SJSA1 (cell line): ENCODE measurements at regions not wholly inside any gene's neighbourhood (a gene's known extent, or its start where the extent isn't known, plus 50 kb on each side); places are given as distances from the start of the nearest gene placed in this dataset.
"Not testable (repeated sequence)": the region's sequence is repeated elsewhere in the genome, so short reads cannot be mapped to it uniquely, and the experiment has no call there.

ENCODE experiments used
- DNase-seq, 2 experiments: peaks; one replicate each; pipeline ENCODE4 v3.0.0-alpha.2; 2015 to 2020; ENCODE audit warnings: low spot score in 2 of 2, low read depth in 1 of 2
- H3K27ac ChIP-seq: fragments of 250-450 bp; sonication (Bioruptor Pico); 2 replicates; pipeline ENCODE4 v1.5.1; 2020; ENCODE audit warnings: mild to moderate bottlenecking, moderate library complexity
- H3K27me3 ChIP-seq: fragments of 250-450 bp; sonication (Bioruptor Pico); replicated peaks from 2 replicates; pipeline ENCODE4 v1.5.1; 2020; ENCODE audit warnings: mild to moderate bottlenecking, moderate library complexity
- H3K36me3 ChIP-seq: fragments of 250-450 bp; sonication (Bioruptor Pico); 2 replicates; pipeline ENCODE4 v1.5.1; 2020; ENCODE audit warnings: mild to moderate bottlenecking
- H3K4me1 ChIP-seq: fragments of 250-450 bp; sonication (Bioruptor Pico); replicated peaks from 2 replicates; pipeline ENCODE4 v1.6.1; 2021; ENCODE audit warnings: mild to moderate bottlenecking
- H3K4me3 ChIP-seq: fragments of 250-450 bp; sonication (Bioruptor Pico); 2 replicates; pipeline ENCODE4 v1.5.1; 2020; ENCODE audit warnings: mild to moderate bottlenecking
- H3K9me3 ChIP-seq: fragments of 250-450 bp; sonication (Bioruptor Pico); replicated peaks from 2 replicates; pipeline ENCODE4 v1.5.1; 2020; ENCODE audit warnings: mild to moderate bottlenecking

DNA sequence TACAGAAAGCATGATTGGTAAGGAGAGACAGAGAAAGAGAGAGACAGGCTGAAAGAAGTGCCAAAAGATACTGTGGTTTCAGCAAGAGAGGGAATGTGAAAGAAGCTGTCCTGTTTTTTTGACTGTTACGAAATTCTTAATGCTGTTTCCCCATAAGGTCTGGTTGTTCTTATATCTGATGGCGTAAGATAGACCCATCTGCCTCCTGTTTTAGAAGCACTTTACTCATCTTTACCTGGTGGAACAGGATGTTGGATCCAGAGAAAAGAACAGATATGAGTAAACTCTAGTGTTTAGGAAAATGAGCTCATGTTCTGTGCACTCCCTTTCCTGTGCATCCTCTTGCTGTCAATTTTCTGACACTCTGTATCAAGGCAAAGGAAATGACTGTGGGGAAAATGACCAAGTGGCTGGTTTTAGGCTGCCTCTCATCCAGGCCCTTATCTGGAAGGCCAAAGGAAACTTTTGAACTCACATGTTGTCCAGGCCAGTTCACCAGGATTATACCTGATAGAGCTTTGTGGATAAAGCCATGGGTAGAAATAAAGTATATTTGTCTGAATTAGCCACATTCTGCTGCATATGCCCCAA, 311.7 kb upstream of the HTR2C start:
- H3K27me3 ChIP-seq, result no peaks in the 10 kb centered on the region
- no peaks in the 10 kb centered on the region for H3K9me3 ChIP-seq
- H3K4me3 ChIP-seq, result no peak overlapping the region
- DNase-seq, result no peak
- H3K36me3 ChIP-seq, result no peaks in the 10 kb centered on the region
- H3K4me1 ChIP-seq, result no peaks in the 10 kb centered on the region
- no peak overlapping the region for H3K27ac ChIP-seq

DNA sequence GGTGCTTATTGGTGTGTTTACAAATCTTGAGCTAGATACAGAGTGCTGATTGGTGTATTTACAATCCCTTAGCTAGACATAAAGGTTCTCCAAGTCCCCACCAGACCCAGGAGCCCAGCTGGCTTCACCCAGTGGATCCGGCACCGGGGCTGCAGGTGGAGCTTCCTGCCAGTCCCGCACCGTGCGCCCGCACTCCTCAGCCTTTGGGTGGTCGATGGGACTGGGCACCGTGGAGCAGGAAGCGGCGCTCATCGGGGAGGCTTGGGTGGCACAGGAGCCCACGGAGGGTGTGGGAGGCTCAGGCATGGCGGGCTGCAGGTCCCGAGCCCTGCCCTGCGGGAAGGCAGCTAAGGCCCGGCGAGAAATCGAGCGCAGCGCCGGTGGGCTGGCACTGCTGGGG, 313.5 kb upstream of the HTR2C start:
- H3K4me3 ChIP-seq, H3K27ac ChIP-seq, DNase-seq, H3K9me3 ChIP-seq, H3K27me3 ChIP-seq, H3K4me1 ChIP-seq, H3K36me3 ChIP-seq: not testable (repeated sequence)

DNA sequence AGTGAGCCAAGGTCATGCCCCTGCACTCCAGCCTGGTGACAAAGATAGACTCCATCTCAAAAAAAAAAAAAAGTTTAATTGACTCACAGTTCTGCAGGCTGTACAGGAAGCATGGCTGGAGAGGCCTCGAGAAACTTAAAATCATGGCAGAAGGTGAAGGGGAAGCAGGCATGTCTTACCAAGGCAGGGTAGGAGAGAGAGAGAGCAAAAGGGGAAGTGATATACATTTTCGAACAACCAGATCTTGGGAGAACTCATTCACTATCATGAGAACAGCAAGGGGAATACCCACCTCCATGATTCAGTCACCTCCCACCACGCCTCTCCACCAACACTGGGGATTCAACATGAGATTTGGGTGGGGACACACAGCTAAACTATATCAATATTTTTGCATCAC, 315.2 kb upstream of the HTR2C start:
- Histone ChIP-seq H3K4me1 (no peaks in the 10 kb centered on the region), H3K9me3 (no peaks in the 10 kb centered on the region), H3K27ac (no peak overlapping the region), H3K4me3 (no peak overlapping the region), H3K27me3 (no peaks in the 10 kb centered on the region), H3K36me3 (no peaks in the 10 kb centered on the region)
- no peak for DNase-seq

DNA sequence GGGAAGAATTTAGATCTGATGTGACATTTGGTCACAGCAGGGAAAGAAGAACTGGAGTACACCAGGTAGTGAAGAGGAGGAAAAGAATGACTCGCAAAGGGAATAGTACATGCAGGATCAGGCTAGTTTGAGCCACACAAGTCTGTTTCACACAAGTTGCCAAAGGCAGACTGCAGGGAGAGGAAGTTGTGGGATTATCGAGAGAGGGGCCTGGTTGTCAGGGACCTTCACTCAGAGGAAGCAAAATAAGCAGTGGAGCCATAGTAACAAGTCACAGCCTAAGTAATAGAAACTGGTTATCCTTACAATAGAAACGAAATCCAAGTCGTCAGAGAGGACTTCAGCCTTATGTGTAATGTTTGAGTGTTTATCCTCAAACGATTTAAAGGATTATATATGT, 316.7 kb upstream of the HTR2C start:
- DNase-seq, result no peak
- no peaks in the 10 kb centered on the region for H3K27me3 ChIP-seq
- H3K9me3 ChIP-seq, result no peaks in the 10 kb centered on the region
- no peaks in the 10 kb centered on the region for H3K4me1 ChIP-seq
- H3K4me3 ChIP-seq, result no peak overlapping the region
- no peaks in the 10 kb centered on the region for H3K36me3 ChIP-seq
- no peak overlapping the region for H3K27ac ChIP-seq

DNA sequence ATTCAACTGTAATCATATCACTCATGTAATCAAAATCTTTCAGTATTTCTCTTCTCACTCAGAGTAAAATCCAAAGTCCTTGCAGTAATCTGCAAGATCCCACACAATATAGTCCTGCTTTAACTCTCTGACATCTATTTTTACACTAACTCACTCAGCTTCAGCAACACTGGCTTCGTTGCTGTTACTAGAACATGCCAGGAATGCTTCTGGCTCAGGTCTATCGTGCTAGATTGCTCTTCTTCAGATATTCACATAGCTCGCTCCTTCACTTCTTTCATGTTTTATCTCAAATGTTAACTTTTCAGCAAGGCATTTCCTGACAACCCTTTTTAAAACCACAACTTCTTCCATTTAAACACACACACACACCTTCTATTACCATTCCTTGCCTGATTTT, 331.7 kb upstream of the HTR2C start:
- no peak for DNase-seq
- H3K4me1 ChIP-seq, result no peaks in the 10 kb centered on the region
- H3K27me3 ChIP-seq, result no peaks in the 10 kb centered on the region
- H3K36me3 ChIP-seq, result no peaks in the 10 kb centered on the region
- no peak overlapping the region for H3K27ac ChIP-seq
- no peak overlapping the region for H3K4me3 ChIP-seq
- no peaks in the 10 kb centered on the region for H3K9me3 ChIP-seq

DNA sequence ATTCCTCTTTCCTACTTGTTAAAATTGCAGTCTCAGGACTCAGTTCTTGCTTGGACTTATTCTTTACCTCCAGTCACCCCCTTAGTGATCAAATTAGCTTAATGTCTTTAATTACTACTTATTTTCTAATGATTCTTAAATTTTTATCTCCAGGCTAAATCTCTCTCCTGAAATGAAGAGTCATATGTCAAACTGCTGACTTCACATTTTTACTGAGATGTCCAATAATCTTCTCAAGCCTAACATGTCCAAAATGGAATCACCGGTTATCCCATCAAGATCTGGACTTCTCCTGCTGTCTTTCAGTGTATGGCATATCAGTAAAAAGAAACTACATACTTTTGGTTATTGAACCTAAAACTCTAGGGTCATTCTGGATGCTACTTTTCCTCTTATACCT, 332.3 kb upstream of the HTR2C start:
- H3K36me3 ChIP-seq, result no peaks in the 10 kb centered on the region
- H3K27ac ChIP-seq, result no peak overlapping the region
- DNase-seq, result no peak
- H3K4me3 ChIP-seq, result no peak overlapping the region
- no peaks in the 10 kb centered on the region for H3K9me3 ChIP-seq
- H3K27me3 ChIP-seq, result no peaks in the 10 kb centered on the region
- no peaks in the 10 kb centered on the region for H3K4me1 ChIP-seq

DNA sequence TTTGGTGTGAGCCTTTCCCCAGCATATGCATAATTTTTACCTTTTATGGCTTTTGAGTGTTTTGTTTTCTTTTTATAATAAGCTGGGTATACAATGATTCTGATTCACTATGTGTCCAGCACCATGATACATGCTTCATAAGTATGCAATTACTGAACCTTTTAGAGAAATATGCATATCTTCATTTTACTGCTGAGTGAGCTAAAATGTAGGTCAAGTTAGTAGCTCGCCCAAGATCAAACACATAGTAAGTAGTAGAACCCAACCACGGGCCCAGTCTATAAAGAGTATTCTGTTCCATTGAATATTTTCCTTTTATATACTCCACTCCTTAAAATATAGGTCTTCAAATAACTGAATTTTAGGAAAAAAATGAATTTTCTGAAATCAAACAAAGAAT, 362.4 kb upstream of the HTR2C start:
- Histone ChIP-seq H3K36me3 (no peaks in the 10 kb centered on the region), H3K4me3 (no peak overlapping the region), H3K9me3 (no peaks in the 10 kb centered on the region), H3K27me3 (no peaks in the 10 kb centered on the region), H3K27ac (no peak overlapping the region), H3K4me1 (no peaks in the 10 kb centered on the region)
- DNase-seq, result no peak

DNA sequence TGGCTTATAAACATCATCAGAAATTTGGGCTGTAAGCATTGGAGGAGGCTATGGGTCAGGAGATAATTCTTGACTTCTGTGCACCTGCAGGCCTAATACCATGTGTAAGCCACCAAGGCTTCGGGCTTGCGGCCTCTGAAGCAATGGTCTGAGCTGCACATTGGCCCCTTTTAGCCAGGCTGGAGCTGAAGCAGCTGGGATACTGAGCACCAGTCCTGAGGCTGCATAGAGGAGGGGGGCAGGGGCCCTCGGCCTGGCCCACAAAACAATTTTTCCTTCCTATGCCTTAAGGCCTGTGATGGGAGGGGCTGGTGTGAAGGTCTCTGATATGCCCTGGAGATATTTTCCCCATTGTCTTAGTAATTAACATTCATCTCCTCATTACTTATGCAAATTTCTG, 373.0 kb upstream of the HTR2C start:
- Histone ChIP-seq H3K4me1 (no peaks in the 10 kb centered on the region), H3K9me3 (no peaks in the 10 kb centered on the region), H3K4me3 (no peak overlapping the region), H3K27me3 (no peaks in the 10 kb centered on the region), H3K27ac (no peak overlapping the region), H3K36me3 (no peaks in the 10 kb centered on the region)
- no peak for DNase-seq

DNA sequence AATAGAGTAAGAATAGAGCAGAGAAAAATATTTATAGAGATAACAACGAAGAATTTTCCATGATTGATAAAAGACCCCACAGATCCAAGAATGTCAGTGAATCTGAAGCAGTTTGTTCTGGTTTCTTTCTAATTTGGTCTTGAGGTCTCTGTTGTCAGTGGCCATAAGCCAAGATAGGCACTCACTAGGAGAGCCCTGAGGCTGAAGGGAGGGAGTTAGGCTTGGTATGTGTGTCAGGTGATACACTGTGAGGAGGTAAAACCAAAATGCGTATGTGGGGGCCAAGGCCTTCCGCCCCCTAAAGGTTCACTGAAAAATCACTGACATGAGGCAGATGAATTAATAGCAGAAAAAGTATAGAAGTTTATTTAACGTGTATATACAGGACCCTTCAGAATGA, 382.3 kb upstream of the HTR2C start:
- no peaks in the 10 kb centered on the region for H3K36me3 ChIP-seq
- no peak overlapping the region for H3K4me3 ChIP-seq
- H3K4me1 ChIP-seq, result no peaks in the 10 kb centered on the region
- H3K9me3 ChIP-seq, result no peaks in the 10 kb centered on the region
- no peak for DNase-seq
- no peaks in the 10 kb centered on the region for H3K27me3 ChIP-seq
- H3K27ac ChIP-seq, result no peak overlapping the region

DNA sequence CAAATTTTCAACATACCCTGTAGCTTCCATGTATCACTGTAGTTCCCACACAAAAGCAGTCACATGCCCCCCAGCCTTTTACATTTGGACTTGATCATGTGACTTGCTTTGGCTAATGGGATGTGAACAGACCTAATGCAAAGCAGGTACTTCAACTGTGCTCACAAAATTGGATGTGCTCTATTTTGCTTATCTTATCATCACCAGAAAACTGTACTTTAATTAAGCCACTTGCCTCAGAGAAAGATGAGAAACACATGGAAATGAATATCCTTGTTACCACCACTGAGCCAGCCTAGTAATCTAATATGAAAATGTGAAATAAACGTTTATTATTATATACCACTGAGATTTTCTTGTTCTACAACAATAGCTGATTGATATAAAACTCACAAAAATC, 402.7 kb upstream of the HTR2C start:
- H3K27me3 ChIP-seq, result no peaks in the 10 kb centered on the region
- H3K27ac ChIP-seq, result no peak overlapping the region
- no peaks in the 10 kb centered on the region for H3K4me1 ChIP-seq
- no peak overlapping the region for H3K4me3 ChIP-seq
- H3K9me3 ChIP-seq, result no peaks in the 10 kb centered on the region
- DNase-seq, result no peak
- no peaks in the 10 kb centered on the region for H3K36me3 ChIP-seq

DNA sequence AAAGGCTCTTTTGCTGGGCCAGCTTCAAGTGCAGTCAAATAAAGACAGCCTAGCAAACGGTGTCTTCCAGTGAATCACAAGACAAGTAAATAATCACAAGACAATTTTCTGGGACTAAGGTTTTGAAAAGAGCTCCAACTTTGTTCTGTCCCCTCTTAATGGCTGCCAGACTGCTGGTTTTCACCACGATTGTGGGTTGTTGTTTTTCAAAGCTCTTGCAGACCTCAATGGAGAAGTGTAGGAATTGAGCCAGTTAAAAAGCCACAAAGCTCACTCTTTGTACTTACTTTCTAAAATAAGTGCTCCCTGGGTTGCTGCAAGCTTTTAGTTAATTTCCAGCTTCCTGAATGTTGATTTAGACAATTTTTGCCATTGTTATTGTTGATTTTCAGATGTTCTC, 405.8 kb upstream of the HTR2C start:
- no peaks in the 10 kb centered on the region for H3K27me3 ChIP-seq
- no peak for DNase-seq
- H3K4me3 ChIP-seq, result no peak overlapping the region
- no peaks in the 10 kb centered on the region for H3K9me3 ChIP-seq
- H3K27ac ChIP-seq, result no peak overlapping the region
- no peaks in the 10 kb centered on the region for H3K4me1 ChIP-seq
- H3K36me3 ChIP-seq, result no peaks in the 10 kb centered on the region

DNA sequence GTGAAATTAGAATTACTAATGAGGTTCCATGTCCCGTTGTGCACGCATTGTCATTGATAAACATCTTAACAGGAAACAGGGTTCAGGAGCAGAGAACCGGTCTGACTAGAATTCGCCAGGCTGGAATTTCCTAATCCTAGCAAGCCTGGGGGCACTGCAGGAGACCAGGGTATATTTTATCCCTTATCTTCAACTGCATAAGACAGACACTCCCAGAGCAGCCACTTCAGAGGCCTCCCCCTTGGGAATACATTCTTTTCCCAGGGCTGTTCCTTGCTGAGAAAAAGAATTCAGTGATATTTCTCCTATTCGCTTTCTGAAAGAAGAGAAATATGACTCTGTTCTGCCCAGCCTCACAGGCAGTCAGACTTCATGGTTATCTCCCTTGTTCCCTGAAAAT, 416.6 kb upstream of the HTR2C start:
- not testable (repeated sequence) for DNase-seq, H3K27me3 ChIP-seq, H3K4me1 ChIP-seq, H3K9me3 ChIP-seq, H3K4me3 ChIP-seq, H3K36me3 ChIP-seq, H3K27ac ChIP-seq

DNA sequence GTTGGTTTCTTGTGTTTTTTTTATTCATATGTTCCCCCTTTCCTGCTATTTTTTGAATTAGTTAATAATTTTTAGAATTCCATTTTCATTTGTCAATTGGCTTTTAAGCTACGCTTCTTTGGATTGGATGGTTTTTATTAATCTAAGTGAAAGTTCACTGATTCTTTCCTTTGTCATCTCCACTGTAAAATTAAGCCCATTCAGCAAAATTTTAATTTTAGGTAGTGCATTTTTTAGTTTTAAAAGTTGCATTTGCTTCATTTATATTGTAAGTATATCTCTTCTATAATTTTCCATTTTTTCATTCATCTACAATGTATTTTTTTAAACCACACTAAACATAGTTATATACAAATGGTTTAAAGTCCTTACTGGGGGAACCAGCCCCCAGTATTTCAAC, 417.3 kb upstream of the HTR2C start:
- no peak overlapping the region for H3K27ac ChIP-seq
- H3K27me3 ChIP-seq, result no peaks in the 10 kb centered on the region
- H3K9me3 ChIP-seq, result no peaks in the 10 kb centered on the region
- no peaks in the 10 kb centered on the region for H3K36me3 ChIP-seq
- H3K4me1 ChIP-seq, result no peaks in the 10 kb centered on the region
- DNase-seq, result no peak
- no peak overlapping the region for H3K4me3 ChIP-seq

DNA sequence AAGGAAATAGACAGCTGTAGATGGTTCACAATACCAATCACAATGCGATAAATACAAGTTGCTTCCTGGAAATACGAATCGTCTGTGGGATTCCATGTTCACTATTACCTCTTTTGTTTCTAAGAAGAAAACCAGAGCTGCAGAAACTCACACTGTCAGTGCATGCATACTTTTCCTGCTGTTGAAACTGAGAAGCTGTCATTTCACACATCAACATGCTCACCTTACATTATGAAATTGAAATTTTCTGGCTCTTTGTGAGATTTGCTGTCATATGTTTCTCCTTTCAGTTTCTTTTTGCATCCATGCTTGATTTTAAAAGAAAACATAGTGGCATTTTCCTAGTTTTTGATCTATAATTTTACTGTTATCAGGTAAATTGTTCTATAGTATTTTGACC, 418.3 kb upstream of the HTR2C start:
- no peaks in the 10 kb centered on the region for H3K36me3 ChIP-seq
- no peaks in the 10 kb centered on the region for H3K9me3 ChIP-seq
- no peak overlapping the region for H3K27ac ChIP-seq
- no peaks in the 10 kb centered on the region for H3K27me3 ChIP-seq
- no peak overlapping the region for H3K4me3 ChIP-seq
- no peak for DNase-seq
- H3K4me1 ChIP-seq, result no peaks in the 10 kb centered on the region

DNA sequence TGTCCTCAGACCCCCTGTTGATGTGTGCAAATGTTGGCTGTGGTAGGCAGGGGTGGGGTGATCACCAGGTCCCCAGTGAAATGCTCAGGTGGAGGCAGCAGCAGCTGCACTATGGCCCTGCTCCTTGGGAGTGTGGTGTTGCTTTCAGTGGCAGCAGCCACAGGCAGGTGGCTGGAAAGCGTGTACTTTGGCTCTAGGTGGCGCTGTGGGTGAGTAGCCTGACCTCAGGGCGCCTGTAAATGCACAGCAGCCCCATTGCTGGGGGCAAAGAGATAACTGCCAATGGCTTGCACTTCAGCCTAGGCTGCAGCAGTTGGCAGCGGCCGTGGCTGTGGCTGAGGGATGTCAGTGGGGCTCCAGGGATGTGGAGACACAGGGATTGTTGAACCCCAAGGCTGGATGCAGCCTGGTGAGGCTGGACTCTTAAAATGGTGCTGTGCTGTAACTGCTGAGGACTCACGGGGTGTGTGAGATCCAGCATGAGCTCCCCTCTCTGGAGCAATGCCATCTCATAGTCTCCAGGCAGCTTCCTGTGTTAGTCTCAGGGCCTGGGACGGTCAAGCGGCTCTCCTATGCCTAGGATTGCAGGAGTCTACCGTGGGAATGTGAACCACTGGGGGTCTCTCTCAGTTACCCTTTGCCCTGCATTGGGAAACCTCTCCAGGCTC, 421.7 kb upstream of the HTR2C start:
- Histone ChIP-seq H3K27me3 (no peaks in the 10 kb centered on the region), H3K4me3 (no peak overlapping the region), H3K9me3 (no peaks in the 10 kb centered on the region), H3K4me1 (no peaks in the 10 kb centered on the region), H3K36me3 (no peaks in the 10 kb centered on the region), H3K27ac (no peak overlapping the region)
- no peak for DNase-seq
